GM21717 (cell line): ENCODE measurements at regions not wholly inside any gene's neighbourhood (a gene's known extent, or its start where the extent isn't known, plus 50 kb on each side); places are given as distances from the start of the nearest gene placed in this dataset.

ENCODE experiments used
- ATAC-seq: cut with Tn5 transposase; IDR thresholded peaks from one replicate; pipeline ENCODE4 v1.9.1; 2021; ENCODE audit warnings: mild to moderate bottlenecking, moderate library complexity; ENCODE audit not compliant: unreplicated experiment

DNA sequence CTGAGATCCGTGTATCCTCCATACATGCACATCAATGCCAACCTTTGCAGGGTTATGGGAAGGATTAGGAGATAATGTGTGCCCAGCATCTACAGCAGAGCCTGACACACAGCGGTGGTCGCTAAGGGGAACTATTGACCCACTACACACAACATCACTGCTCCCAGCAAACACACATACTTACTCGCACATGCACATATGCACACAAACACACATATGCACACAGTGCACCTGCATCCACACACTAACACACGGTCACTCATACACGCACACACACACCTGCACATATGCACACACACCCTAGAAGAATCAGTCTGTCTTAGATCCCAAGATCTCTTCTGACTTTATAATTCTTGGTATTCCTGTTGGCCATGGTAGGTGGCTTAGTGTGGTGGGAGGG is 118.3 kb downstream of the GYPC start:
- ATAC-seq, result no peak

GRCh38 chr2:126774761-126775160 is 118.8 kb downstream of the GYPC start:
- ATAC-seq, result no peak

DNA sequence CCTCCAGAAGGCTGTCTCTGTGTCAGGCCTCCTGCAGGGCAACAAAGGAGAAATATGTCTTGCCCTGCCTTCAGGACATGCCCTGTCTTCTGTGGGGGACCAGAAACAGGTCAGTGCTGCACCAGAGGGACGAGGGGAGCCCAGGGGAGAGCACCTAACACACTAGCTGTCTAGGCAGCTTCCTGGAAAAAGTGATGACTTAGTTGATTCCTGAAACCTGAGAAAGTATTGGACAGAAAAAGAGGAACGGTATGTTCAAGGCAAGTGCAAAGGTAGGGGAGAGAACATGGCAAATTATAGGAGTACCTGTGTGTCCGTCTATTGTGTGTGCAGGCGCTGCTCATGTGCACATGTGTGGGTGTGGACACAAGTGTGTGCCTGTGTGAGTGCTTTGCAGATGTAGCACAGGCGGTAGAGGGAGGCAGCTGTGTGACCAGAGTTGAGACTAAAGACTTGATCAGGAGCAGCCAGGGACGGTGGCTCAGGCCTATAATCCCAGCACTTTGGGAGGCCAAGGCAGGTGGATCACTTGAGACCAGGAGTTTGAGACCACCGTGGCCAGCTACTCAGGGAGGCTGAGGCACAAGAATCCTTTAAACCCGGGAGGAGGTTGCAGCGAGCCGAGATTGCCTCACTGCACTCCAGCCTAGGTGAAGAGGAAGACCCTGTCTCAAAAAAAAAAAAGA is 119.5 kb downstream of the GYPC start:
- ATAC-seq, result no peak

GRCh38 chr2:126776255-126776654 is 120.3 kb downstream of the GYPC start:
- ATAC-seq, result no peak

DNA sequence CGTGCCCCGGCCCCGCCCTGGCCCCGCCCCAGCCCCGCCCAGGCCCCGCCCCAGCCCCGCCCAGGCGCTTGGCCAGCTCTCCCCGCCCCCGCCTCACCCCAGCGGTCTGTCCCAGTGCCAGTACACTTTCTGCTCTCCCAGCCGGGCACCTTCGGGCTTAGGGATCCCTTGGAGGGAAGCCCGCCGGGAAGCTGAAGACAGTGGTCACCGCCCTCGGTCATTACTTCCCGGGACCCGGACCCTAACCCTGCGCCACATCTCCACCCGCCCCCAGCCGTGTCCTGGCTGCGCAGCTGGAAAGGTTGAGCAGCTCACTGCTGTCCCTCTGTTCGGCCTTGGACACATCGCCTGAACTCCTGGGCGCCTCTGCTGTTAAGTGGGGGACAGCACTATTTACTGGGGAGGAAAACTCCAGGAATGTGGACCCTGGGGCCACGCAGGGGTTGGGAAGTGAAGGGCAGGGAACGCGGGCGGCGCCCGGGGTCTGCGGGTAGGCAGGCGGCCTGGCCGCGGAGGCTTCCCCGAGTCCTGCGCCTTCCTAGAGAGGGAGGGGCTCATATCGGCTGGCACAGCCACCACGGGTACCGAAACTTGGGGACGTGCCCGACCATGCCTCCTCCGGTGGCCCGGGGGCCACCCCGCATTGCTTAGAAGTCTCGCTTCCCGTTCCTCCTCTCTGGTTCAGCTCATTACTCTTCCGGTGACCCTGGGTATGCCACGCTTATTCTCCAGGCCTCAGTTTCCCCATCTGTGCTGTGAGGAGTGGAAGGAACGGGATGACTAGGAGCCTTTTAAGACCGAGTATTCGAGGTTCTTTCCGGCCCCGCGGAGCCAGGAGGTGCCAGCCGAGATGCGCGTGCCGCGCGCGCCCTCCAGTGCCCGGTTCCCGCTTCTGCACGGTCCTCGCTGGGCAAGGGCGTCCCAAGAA is 121.0 kb downstream of the GYPC start:
- peak; percentile 84 for ATAC-seq

DNA sequence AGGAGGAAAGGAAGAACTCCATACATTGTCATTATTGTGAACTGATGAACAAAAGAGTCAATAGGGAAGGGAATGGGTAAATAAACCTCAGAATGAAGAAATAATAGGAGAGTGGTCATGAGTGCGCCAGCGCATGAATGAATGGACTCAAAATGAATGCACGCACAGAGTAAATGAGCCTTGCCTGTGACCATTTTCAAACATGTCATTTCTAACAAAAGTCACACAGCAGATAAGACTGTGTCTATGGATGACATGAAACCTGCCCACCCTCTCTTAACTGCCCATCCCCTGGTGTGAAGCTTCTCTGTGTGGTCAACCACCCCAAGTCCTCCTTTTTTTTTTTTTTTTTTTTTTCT is 121.1 kb upstream of the TEX51 start:
- ATAC-seq, result no peak

- ATAC-seq, result no peak
Observed at GRCh38 chr2:126778561-126779501, 119.9 kb upstream of the TEX51 start.

DNA sequence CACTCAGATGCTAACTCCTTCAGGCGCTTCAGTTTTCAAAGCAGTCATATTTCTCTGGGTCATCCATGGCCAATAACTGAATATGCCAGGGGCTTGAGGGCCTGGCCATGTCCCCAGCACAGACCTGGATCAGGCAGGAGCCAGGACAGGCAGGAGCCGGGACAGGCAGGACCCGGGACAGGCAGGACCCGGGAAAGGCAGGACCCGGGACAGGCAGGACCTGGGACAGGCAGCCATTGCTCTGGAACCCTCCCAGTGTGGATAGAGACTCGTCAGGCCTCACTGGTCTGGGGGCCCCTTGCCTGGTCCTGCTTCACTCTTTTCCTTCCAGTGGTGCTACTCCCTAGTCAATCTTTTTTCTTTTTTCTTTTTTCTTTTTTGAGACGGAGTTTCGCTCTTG is 117.5 kb upstream of the TEX51 start:
- ATAC-seq, result no peak

GRCh38 chr2:126781806-126782205 is 116.9 kb upstream of the TEX51 start:
- no peak for ATAC-seq

DNA sequence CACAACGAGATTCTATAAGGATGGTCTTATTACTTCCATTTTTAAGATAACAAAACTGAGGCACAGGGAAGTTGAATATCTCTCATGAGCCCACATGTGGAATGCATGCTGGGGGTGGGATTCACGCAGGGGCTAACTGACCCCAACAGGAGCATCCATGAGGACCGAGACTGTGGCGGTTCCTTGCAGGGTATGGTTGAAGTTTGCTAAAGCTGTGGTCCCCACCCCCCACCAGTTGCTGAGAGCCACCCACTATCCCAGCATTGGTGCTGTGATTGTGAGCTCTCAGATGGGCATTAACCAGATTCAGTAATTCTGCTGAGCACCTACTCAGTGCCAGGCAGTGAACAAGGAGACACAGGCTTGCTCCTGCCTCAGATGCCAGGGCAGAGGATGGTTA is 116.0 kb upstream of the TEX51 start:
- ATAC-seq, result no peak

- no peak for ATAC-seq
Observed at GRCh38 chr2:126783341-126783740, 115.3 kb upstream of the TEX51 start.

GRCh38 chr2:126784045-126784444 is 114.6 kb upstream of the TEX51 start:
- no peak for ATAC-seq

DNA sequence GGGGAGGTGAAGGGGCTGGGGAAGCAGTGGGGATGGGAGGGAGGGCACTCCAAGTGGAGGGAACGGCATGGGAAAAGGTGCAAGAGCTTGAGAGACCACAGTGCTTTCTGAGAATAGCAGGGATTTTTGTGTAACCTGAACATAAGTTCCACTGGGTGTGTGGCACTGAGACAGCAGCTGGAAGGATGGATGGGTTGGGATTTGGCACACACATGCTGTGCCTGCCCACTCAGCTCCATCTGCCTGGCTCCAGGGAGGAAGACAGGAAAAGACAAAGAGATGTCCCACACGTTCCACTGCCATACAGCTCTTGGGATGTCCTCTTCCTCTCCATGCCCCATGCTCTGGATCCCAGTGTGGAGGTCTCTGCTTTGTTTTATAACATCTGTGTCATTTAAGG is 114.1 kb upstream of the TEX51 start:
- ATAC-seq, result no peak

GRCh38 chr2:126785236-126785635 is 113.5 kb upstream of the TEX51 start:
- ATAC-seq, result no peak

GRCh38 chr2:126785862-126786261 is 112.8 kb upstream of the TEX51 start:
- no peak for ATAC-seq

- ATAC-seq, result no peak
Observed at GRCh38 chr2:126786765-126787164, 111.9 kb upstream of the TEX51 start.

- no peak for ATAC-seq
Observed at GRCh38 chr2:126787289-126787688, 111.4 kb upstream of the TEX51 start.

DNA sequence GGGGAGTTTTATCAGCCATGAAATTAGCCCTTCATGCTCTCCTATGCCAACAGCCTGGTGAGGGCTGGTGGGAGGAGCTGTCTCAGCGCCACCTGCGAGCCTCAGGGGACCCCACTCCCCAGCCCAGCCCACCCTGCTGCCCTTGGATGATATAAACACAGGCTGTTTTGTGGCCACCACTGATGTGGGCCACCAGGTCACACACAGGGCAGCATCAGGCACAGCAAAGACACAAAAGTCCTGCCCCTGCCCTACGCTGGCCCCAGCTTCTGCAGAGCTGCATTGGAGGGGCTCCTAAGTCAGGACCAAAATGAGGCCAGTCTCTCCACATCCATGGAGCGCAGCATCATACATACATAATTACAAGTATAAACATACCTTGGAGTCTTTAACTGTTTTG is 110.6 kb upstream of the TEX51 start:
- ATAC-seq, result no peak

- ATAC-seq, result no peak
Observed at GRCh38 chr2:126788652-126789051, 110.0 kb upstream of the TEX51 start.

- ATAC-seq, result no peak
Observed at GRCh38 chr2:126790987-126791780, 107.5 kb upstream of the TEX51 start.
